ENCODE measurements at regions not wholly inside any gene's neighbourhood (a gene's known extent, or its start where the extent isn't known, plus 50 kb on each side); places are given as distances from the start of the nearest gene placed in this dataset.

DNA sequence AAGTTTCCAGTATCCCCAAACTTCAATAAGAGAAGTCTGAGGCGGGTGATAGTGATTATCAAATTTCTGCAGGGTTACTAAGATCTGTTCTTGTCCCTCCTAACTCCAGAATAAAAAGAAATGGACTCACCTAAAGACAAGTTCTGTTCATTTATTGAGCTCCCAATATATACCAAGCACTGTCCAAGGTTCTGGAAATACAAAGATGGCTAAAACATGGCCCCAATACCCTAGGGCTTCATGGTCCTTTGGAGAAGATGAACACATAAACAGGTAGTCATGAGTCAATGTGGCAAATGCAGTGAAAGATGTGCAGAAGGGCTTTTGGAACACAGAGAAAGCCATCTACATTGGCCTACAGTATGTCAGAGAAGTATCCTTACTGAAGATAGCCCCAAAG lies 231.2 kb downstream of the PPP1R2C start:
- TF ChIP-seq, protein P1, sequence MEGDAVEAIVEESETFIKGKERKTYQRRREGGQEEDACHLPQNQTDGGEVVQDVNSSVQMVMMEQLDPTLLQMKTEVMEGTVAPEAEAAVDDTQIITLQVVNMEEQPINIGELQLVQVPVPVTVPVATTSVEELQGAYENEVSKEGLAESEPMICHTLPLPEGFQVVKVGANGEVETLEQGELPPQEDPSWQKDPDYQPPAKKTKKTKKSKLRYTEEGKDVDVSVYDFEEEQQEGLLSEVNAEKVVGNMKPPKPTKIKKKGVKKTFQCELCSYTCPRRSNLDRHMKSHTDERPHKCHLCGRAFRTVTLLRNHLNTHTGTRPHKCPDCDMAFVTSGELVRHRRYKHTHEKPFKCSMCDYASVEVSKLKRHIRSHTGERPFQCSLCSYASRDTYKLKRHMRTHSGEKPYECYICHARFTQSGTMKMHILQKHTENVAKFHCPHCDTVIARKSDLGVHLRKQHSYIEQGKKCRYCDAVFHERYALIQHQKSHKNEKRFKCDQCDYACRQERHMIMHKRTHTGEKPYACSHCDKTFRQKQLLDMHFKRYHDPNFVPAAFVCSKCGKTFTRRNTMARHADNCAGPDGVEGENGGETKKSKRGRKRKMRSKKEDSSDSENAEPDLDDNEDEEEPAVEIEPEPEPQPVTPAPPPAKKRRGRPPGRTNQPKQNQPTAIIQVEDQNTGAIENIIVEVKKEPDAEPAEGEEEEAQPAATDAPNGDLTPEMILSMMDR (IDR thresholded peaks at IDR 0.05; ENCODE audit: insufficient read depth, low read length, missing control alignments): no peak
- CTCF ChIA-PET: no interaction called here
- POLR2A ChIA-PET: no interaction called here
- no peak overlapping the region for H3K4me3 ChIP-seq (ENCODE audit: low read depth, low read length)
- DNase-seq (ENCODE audit: low read depth, low spot score): no peak

DNA sequence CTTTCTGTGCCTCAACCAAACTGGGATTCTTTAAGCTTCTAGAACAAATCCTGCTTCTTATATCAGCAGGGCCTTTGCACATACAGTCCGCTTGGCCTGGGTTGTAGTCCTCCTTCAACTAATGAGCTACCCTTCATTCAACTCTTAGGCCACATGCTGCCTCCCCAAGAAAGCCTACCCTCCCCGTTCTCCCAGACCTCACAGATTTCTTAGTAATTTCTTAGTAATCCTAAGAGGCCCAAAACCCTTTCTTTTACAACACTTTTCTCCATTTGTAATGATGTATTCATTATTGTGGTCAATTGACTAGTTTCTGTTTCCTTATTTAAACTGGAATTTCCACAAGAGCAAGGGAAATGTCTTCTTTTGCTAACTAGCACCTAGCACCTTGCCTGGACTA lies 233.1 kb downstream of the PPP1R2C start:
- H3K4me3 ChIP-seq (ENCODE audit: low read depth, low read length): no peak overlapping the region
- ChIA-PET CTCF (no interaction called here), POLR2A (no interaction called here)
- TF ChIP-seq, protein P1 (IDR thresholded peaks at IDR 0.05; ENCODE audit: insufficient read depth, low read length, missing control alignments): no peak
- DNase-seq (ENCODE audit: low read depth, low spot score): no peak

DNA sequence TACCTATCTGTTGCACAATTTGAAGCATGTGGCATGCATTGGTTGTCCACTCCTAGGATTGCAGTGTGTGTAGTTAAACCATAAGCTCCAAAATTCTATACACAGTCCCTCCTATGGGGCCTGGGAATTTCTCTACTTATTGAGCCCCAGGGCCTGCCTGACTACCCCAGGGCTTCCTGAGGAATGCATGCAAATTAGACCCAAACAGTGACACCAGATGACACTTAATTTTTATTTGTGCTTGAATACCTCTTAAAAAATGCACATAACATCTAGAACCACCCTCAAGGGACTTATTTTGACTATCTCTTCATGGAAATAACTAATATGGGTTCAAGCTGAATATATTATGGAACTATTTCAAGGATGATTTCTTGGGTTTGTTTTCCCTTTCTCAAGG lies 236.4 kb downstream of the PPP1R2C start:
- TF ChIP-seq, protein P1 (IDR thresholded peaks at IDR 0.05; ENCODE audit: insufficient read depth, low read length, missing control alignments): no peak
- H3K4me3 ChIP-seq (ENCODE audit: low read depth, low read length): no peak overlapping the region
- ChIA-PET POLR2A (no interaction called here), CTCF (no interaction called here)
- no peak for DNase-seq (ENCODE audit: low read depth, low spot score)

DNA sequence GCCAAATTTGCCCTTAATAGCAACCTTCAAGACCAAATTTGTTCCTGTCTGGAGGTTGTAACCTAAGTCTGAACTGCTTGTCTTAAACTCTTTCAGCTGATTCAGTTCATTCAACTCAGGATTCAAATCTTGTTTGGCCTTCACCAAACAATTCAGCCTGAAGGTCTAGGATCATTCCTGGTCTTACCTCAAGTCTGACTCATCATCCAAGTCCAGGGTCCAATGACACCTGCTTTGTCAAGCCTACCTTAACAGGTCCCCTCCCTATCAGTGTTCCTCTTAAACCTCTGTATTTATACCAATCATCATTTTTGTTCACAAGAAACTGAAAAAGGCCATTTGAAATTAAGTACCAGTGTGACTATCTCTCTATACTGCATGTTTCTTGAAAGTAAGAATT lies 237.8 kb downstream of the PPP1R2C start:
- CTCF ChIA-PET: no interaction called here
- POLR2A ChIA-PET: no interaction called here
- TF ChIP-seq, protein P1 (IDR thresholded peaks at IDR 0.05; ENCODE audit: insufficient read depth, low read length, missing control alignments): no peak
- no peak for DNase-seq (ENCODE audit: low read depth, low spot score)
- H3K4me3 ChIP-seq (ENCODE audit: low read depth, low read length): no peak overlapping the region

DNA sequence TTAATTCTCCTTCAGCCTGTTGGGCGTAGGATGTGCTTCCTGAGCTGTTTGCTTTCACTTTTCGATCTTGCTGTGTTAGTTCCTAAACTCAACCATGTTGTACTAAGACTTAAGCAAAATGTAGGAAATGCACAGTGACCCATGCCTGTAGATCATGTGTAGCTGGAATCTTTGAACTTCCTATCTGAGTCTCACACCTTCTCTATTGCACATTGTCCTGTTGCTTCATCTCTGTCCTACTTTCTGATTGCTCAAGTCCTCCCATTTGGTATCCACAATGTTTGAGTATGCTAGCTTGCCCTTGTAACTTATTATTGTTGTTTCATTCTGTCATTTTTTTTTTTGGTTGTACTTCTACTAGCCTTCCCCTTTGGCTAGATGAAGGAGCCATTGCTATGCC lies 239.6 kb downstream of the PPP1R2C start:
- ChIA-PET POLR2A (no interaction called here), CTCF (no interaction called here)
- H3K4me3 ChIP-seq (ENCODE audit: low read depth, low read length): no peak overlapping the region
- no peak for DNase-seq (ENCODE audit: low read depth, low spot score)
- TF ChIP-seq, protein P1 (IDR thresholded peaks at IDR 0.05; ENCODE audit: insufficient read depth, low read length, missing control alignments): no peak

DNA sequence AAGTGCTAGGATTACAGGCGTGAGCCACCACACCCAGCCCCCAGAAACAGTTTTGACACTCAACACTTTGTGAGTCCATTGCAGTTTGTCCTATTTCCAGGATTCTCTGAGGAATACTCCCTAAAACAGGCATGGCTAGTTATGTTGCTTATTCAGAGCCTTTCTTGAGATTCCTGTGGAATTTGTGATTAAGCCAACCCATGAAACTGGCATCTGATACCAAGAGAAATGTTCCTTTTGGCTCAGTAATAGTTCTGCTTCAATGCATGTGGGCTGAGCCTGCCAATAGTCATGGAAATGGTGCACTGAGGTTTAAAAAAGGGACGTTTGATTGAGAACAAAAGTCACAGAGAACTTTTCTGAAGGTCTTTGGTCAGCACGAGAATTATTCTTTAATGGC lies 241.7 kb downstream of the PPP1R2C start:
- POLR2A ChIA-PET: no interaction called here
- TF ChIP-seq, protein P1 (IDR thresholded peaks at IDR 0.05; ENCODE audit: insufficient read depth, low read length, missing control alignments): no peak
- H3K4me3 ChIP-seq (ENCODE audit: low read depth, low read length): no peak overlapping the region
- CTCF ChIA-PET: no interaction called here
- DNase-seq (ENCODE audit: low read depth, low spot score): no peak

Data from AG04449 (cell line).